ENCODE measurements at regions not wholly inside any gene's neighbourhood (a gene's known extent, or its start where the extent isn't known, plus 50 kb on each side); places are given as distances from the start of the nearest gene placed in this dataset.

DNA sequence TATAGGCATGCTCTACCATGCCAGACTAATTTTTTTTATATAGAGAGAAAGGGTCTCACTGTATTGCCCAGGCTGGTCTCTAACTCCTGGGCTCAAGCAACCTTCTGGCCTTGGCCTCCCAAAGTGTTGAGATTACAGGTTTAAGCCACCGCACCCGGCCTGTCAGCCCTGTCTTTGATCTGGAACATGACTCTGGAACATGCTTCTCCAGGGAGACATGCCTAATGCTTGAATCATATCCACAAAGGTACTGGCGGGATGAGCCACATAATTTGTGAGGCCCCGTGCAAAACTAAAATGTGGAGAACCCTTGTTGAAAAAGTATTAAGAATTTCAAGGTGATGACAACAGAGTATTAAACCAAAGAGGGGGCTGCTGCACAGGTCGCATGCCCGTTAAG, 282.8 kb downstream of the ARHGAP12 start:
- no peak for TF ChIP-seq ZC3H11A (IDR thresholded peaks at IDR 0.05)
- no peak for TF ChIP-seq JUN (IDR thresholded peaks at IDR 0.05)

DNA sequence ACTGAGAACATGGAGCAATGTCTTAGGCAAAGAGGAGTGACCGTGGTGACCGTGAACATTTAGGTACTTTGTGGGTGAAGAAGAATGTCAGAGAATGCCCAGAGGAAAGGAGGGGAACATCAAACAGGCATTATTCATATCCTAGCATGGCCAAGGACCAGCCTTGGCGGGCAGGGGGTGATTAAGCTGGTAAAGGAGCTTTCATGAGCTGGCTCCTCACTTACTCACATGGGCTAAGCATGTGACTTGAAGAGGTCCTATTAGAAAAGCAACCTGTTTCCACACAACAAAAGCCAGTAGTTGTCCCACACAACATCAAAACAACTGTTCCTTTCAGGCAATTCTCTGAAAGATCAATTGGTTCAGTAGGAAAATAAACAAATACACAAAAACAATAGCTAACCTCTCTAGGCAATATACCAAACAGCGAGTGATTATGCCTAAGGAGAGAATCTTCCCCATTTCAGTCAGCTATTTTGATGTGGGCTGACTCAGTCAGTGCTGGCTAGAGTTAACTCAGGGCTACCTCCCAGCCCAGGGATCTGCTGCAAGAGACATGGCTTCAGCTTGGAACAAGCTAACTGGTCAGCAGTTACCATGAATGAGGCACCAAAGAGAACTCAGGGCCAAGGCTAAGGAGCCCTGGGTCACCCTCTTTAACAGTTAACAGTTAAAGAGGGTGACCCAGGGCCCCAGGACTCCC, 283.5 kb downstream of the ARHGAP12 start:
- CTCF ChIA-PET: no interaction called here
- POLR2A ChIA-PET: no interaction called here
- H3K27ac ChIP-seq: no peak overlapping the region
- WGBS (ENCODE audit: missing lambda C conversion rate): 38% methylated on average over 4 of the region's 4 CpGs
- H3K4me1 ChIP-seq: 0 out of 3 replicates have a peak, but pooled peaks cover 3% of the 10 kb centered on the region
- FAIRE-seq: no peak
- no peak for TF ChIP-seq CEBPB (IDR thresholded peaks at IDR 0.05)
- TF ChIP-seq, protein P1, sequence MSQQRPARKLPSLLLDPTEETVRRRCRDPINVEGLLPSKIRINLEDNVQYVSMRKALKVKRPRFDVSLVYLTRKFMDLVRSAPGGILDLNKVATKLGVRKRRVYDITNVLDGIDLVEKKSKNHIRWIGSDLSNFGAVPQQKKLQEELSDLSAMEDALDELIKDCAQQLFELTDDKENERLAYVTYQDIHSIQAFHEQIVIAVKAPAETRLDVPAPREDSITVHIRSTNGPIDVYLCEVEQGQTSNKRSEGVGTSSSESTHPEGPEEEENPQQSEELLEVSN (IDR thresholded peaks at IDR 0.05; ENCODE audit: borderline replicate concordance, low read depth): no peak
- TF ChIP-seq BHLHE40 (IDR thresholded peaks at IDR 0.05; ENCODE audit: low read depth, low read length): no peak
- TF ChIP-seq HOXA7 (CRISPR knock-in tag; IDR thresholded peaks at IDR 0.05): no peak
- no peak for TF ChIP-seq KDM5A (IDR thresholded peaks at IDR 0.05)
- TF ChIP-seq MYC (IDR thresholded peaks at IDR 0.05; ENCODE audit: borderline replicate concordance, low read length): no peak
- no peak for TF ChIP-seq CHD4 (IDR thresholded peaks at IDR 0.05; ENCODE audit: borderline replicate concordance)
- no peak overlapping the region for H3K4me2 ChIP-seq
- H3K9me3 ChIP-seq: no peaks in the 10 kb centered on the region
- no peak for ATAC-seq
- H3K4me3 ChIP-seq: no peak overlapping the region
- no peak for DNase-seq (ENCODE audit: low read depth in 1 of 2, low spot score in 1 of 2)

More for the DNA sequence above, 282.8 kb downstream of the ARHGAP12 start:
- Histone ChIP-seq H3K4me2 (no peak overlapping the region), H3K27ac (no peak overlapping the region), H3K4me3 (no peak overlapping the region), H3K9me3 (no peaks in the 10 kb centered on the region), H3K4me1 (0 out of 3 replicates have a peak, but pooled peaks cover 3% of the 10 kb centered on the region)
- FAIRE-seq (no peak), ATAC-seq (no peak), DNase-seq (ENCODE audit: low read depth in 1 of 2, low spot score in 1 of 2) (no peak)
- 57% methylated on average over 6 of the region's 6 CpGs for WGBS (ENCODE audit: missing lambda C conversion rate)
- POLR2A ChIA-PET: no interaction called here
- CTCF ChIA-PET: no interaction called here

DNA sequence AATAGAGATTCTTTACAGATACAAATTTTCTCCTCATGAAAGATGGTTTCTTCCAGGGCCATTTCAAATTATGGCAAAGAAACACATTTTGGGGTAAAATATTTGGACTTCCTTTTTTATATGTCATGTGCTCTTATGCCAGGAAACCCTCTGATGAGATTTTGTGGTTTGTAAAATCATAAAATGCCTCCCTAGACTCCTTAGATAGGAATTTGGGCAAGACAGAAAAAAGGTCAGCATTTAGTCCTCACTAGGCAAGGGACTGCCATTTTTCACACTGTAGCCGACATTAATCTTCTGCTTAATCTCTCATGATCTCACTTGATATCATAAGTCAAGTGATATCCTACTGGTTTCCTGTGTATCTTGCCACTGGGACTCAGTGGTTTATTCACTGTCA, 286.4 kb downstream of the ARHGAP12 start:
- FAIRE-seq: no peak
- 88% methylated on average over 1 of the region's 1 CpG for WGBS (ENCODE audit: missing lambda C conversion rate)
- ChIA-PET CTCF (no interaction called here), POLR2A (no interaction called here)
- no peaks in the 10 kb centered on the region for H3K4me1 ChIP-seq
- 0 out of 3 replicates have a peak, but pooled peaks cover 2% of the 10 kb centered on the region for H3K9me3 ChIP-seq
- DNase-seq (ENCODE audit: low read depth in 1 of 2, low spot score in 1 of 2): no peak
- TF ChIP-seq MAX (IDR thresholded peaks at IDR 0.05): no peak
- TF ChIP-seq, protein P2, sequence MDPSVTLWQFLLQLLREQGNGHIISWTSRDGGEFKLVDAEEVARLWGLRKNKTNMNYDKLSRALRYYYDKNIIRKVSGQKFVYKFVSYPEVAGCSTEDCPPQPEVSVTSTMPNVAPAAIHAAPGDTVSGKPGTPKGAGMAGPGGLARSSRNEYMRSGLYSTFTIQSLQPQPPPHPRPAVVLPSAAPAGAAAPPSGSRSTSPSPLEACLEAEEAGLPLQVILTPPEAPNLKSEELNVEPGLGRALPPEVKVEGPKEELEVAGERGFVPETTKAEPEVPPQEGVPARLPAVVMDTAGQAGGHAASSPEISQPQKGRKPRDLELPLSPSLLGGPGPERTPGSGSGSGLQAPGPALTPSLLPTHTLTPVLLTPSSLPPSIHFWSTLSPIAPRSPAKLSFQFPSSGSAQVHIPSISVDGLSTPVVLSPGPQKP (IDR thresholded peaks at IDR 0.05; ENCODE audit: low read depth, low read length): no peak
- TF ChIP-seq, protein P3, sequence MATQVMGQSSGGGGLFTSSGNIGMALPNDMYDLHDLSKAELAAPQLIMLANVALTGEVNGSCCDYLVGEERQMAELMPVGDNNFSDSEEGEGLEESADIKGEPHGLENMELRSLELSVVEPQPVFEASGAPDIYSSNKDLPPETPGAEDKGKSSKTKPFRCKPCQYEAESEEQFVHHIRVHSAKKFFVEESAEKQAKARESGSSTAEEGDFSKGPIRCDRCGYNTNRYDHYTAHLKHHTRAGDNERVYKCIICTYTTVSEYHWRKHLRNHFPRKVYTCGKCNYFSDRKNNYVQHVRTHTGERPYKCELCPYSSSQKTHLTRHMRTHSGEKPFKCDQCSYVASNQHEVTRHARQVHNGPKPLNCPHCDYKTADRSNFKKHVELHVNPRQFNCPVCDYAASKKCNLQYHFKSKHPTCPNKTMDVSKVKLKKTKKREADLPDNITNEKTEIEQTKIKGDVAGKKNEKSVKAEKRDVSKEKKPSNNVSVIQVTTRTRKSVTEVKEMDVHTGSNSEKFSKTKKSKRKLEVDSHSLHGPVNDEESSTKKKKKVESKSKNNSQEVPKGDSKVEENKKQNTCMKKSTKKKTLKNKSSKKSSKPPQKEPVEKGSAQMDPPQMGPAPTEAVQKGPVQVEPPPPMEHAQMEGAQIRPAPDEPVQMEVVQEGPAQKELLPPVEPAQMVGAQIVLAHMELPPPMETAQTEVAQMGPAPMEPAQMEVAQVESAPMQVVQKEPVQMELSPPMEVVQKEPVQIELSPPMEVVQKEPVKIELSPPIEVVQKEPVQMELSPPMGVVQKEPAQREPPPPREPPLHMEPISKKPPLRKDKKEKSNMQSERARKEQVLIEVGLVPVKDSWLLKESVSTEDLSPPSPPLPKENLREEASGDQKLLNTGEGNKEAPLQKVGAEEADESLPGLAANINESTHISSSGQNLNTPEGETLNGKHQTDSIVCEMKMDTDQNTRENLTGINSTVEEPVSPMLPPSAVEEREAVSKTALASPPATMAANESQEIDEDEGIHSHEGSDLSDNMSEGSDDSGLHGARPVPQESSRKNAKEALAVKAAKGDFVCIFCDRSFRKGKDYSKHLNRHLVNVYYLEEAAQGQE (IDR thresholded peaks at IDR 0.05): no peak
- no peak for TF ChIP-seq HES2 (IDR thresholded peaks at IDR 0.05)
- TF ChIP-seq CTCF (IDR thresholded peaks at IDR 0.05): no peak
- no peak for TF ChIP-seq PHF8 (IDR thresholded peaks at IDR 0.05; ENCODE audit: borderline replicate concordance, low read depth)
- no peak for TF ChIP-seq HEYL (CRISPR knock-in tag; IDR thresholded peaks at IDR 0.05)
- TF ChIP-seq POLR2A (IDR thresholded peaks at IDR 0.05; ENCODE audit: low read length): no peak
- no peak for TF ChIP-seq NPAS2 (CRISPR knock-in tag; IDR thresholded peaks at IDR 0.05; ENCODE audit: borderline replicate concordance)
- TF ChIP-seq MAZ (IDR thresholded peaks at IDR 0.05; ENCODE audit: borderline replicate concordance, low read depth, low read length): no peak
- no peak for TF ChIP-seq HMGXB4 (CRISPR knock-in tag; IDR thresholded peaks at IDR 0.05; ENCODE audit: borderline replicate concordance)
- TF ChIP-seq MYC (IDR thresholded peaks at IDR 0.05; ENCODE audit: borderline replicate concordance, low read length): no peak
- TF ChIP-seq EHMT2 (IDR thresholded peaks at IDR 0.05; ENCODE audit: low read depth): no peak
- TF ChIP-seq CBX2 (IDR thresholded peaks at IDR 0.05; ENCODE audit: borderline replicate concordance, low read depth): no peak
- H3K4me3 ChIP-seq: no peak overlapping the region
- H3K4me2 ChIP-seq: no peak overlapping the region
- no peak overlapping the region for H3K27ac ChIP-seq
- ATAC-seq: no peak
